ENCODE measurements at regions not wholly inside any gene's neighbourhood (a gene's known extent, or its start where the extent isn't known, plus 50 kb on each side); places are given as distances from the start of the nearest gene placed in this dataset.

DNA sequence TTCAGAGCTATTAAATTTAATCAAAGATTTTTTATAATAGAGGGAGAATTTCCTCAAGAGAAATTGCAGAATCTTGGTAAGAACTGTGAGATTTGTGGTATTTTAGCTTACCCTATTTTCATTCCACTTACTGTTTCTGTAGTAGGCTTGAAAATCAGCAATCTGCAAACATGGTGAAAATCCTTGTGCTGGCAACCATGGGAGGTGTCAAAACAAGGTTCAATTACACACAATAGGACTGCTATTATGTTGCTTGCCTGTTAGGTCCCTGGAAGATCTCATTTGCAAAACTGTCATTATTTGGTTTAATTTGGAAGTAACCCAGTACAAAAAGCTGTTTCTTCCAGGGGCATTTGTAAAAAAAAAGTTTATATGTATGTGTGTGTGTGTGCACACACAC lies 662.8 kb upstream of the SLITRK6 start:
- TF ChIP-seq EP300 (IDR thresholded peaks at IDR 0.05): no peak
- TF ChIP-seq, protein P1, sequence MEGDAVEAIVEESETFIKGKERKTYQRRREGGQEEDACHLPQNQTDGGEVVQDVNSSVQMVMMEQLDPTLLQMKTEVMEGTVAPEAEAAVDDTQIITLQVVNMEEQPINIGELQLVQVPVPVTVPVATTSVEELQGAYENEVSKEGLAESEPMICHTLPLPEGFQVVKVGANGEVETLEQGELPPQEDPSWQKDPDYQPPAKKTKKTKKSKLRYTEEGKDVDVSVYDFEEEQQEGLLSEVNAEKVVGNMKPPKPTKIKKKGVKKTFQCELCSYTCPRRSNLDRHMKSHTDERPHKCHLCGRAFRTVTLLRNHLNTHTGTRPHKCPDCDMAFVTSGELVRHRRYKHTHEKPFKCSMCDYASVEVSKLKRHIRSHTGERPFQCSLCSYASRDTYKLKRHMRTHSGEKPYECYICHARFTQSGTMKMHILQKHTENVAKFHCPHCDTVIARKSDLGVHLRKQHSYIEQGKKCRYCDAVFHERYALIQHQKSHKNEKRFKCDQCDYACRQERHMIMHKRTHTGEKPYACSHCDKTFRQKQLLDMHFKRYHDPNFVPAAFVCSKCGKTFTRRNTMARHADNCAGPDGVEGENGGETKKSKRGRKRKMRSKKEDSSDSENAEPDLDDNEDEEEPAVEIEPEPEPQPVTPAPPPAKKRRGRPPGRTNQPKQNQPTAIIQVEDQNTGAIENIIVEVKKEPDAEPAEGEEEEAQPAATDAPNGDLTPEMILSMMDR (IDR thresholded peaks at IDR 0.05): no peak
